ENCODE measurements at regions not wholly inside any gene's neighbourhood (a gene's known extent, or its start where the extent isn't known, plus 50 kb on each side); places are given as distances from the start of the nearest gene placed in this dataset.
A peak's percentile ranks its signal among the peaks of the same experiment; 100 is the strongest.

DNA sequence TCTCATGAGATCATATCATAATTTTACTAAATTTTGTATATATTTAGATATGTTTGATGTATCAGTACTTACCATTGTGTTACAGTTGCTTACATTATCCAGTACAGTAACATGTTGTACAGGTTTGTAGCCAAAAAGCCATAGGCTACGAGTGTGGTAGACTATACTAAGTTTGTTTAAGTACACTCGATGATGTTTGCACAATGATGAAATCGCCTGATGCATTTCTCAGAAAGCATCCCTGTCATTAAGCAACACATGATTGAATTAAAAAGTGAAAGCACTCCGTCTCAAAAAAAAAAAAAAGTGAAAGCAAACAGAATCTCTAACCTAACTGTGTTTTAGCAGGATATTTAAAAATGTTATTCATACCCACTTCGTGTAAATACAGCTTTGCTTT, 104.9 kb upstream of the TFAP2D start:
- no TSS peak for BruUV-seq (replicated peaks)
- Histone ChIP-seq H3K27ac (ENCODE audit: low read depth, low read length, poor library complexity, severe bottlenecking) (no peak overlapping the region), H3K27me3 (replicated peaks; ENCODE audit: insufficient read depth, low read depth, low read length, poor library complexity) (peaks cover 32% of the 10 kb centered on the region), H3K4me3 (ENCODE audit: low read depth, low read length, poor library complexity, severe bottlenecking) (no peak overlapping the region), H3K9me3 (ENCODE audit: low read depth, low read length, poor library complexity, severe bottlenecking) (no peaks in the 10 kb centered on the region), H3K36me3 (ENCODE audit: insufficient read depth, low read length, poor library complexity, severe bottlenecking) (no peaks in the 10 kb centered on the region), H3K4me1 (ENCODE audit: insufficient read depth, low read length, poor library complexity, severe bottlenecking) (no peaks in the 10 kb centered on the region)
- TF ChIP-seq EZH2 (IDR thresholded peaks at IDR 0.05; ENCODE audit: borderline replicate concordance, low read depth, low read length, poor library complexity, severe bottlenecking) = no peak
- TF ChIP-seq, protein P1, sequence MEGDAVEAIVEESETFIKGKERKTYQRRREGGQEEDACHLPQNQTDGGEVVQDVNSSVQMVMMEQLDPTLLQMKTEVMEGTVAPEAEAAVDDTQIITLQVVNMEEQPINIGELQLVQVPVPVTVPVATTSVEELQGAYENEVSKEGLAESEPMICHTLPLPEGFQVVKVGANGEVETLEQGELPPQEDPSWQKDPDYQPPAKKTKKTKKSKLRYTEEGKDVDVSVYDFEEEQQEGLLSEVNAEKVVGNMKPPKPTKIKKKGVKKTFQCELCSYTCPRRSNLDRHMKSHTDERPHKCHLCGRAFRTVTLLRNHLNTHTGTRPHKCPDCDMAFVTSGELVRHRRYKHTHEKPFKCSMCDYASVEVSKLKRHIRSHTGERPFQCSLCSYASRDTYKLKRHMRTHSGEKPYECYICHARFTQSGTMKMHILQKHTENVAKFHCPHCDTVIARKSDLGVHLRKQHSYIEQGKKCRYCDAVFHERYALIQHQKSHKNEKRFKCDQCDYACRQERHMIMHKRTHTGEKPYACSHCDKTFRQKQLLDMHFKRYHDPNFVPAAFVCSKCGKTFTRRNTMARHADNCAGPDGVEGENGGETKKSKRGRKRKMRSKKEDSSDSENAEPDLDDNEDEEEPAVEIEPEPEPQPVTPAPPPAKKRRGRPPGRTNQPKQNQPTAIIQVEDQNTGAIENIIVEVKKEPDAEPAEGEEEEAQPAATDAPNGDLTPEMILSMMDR (conservative IDR thresholded peaks at IDR 0.05; ENCODE audit: low read depth, low read length) = no peak
- intact Hi-C loops (cut with micrococcal nuclease; ENCODE audit: unreplicated experiment) = no loop called here
- POLR2A ChIA-PET (ENCODE audit: low non-redundant PET) = no interaction called here
- DNase-seq (ENCODE audit: low spot score) = no peak
- CTCF ChIA-PET = no interaction called here

DNA sequence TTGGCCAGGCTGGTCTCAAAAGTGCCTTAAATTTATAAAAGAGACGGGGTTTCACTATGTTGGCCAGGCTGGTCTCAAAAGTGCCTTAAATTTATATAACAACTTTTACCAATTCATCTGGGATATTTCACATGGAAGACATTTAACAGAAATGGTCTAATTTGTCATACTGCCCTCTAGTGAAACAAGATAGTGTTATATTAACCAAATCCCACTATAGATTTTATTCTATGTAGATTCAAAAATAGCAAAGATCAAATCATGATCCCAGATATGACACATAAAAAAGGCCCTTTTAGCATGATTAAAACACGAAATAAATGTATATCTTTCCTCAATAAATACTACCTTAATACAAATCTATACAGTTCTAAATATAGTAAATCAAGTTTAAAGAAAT, 102.8 kb upstream of the TFAP2D start:
- Histone ChIP-seq H3K4me3 (ENCODE audit: low read depth, low read length, poor library complexity, severe bottlenecking) (no peak overlapping the region), H3K9me3 (ENCODE audit: low read depth, low read length, poor library complexity, severe bottlenecking) (no peaks in the 10 kb centered on the region), H3K36me3 (ENCODE audit: insufficient read depth, low read length, poor library complexity, severe bottlenecking) (no peaks in the 10 kb centered on the region), H3K27me3 (replicated peaks; ENCODE audit: insufficient read depth, low read depth, low read length, poor library complexity) (peaks cover 20% of the 10 kb centered on the region), H3K4me1 (ENCODE audit: insufficient read depth, low read length, poor library complexity, severe bottlenecking) (no peaks in the 10 kb centered on the region), H3K27ac (ENCODE audit: low read depth, low read length, poor library complexity, severe bottlenecking) (no peak overlapping the region)
- no TSS peak for BruUV-seq (replicated peaks)
- TF ChIP-seq EZH2 (IDR thresholded peaks at IDR 0.05; ENCODE audit: borderline replicate concordance, low read depth, low read length, poor library complexity, severe bottlenecking) = no peak
- TF ChIP-seq, protein P1 (conservative IDR thresholded peaks at IDR 0.05; ENCODE audit: low read depth, low read length) = peak; percentile 55
- CTCF ChIA-PET = no interaction called here
- intact Hi-C loops (cut with micrococcal nuclease; ENCODE audit: unreplicated experiment) = no loop called here
- POLR2A ChIA-PET (ENCODE audit: low non-redundant PET) = no interaction called here
- DNase-seq (ENCODE audit: low spot score) = peak; percentile 22

DNA sequence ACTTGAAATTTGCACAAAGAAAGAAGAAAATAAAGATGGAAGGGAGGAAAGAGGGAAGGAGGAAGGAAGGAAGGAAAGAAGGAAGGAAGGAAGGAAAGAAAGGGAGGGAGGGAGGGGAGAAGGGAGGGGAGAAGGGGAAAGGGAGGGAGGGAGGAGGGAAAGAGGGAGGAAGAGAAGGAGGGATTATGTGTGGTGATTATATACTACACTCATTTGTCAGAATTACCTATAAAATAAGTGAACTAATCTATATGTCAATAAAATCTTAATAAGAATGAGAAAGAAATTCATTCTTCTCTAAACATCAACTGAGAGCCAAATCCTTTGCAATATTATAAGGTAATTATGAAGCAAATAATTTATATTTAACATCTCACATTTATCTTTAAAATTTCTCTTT, 77.9 kb upstream of the TFAP2D start:
- Histone ChIP-seq H3K27ac (ENCODE audit: low read depth, low read length, poor library complexity, severe bottlenecking) (no peak overlapping the region), H3K4me3 (ENCODE audit: low read depth, low read length, poor library complexity, severe bottlenecking) (no peak overlapping the region), H3K9me3 (ENCODE audit: low read depth, low read length, poor library complexity, severe bottlenecking) (no peaks in the 10 kb centered on the region), H3K4me1 (ENCODE audit: insufficient read depth, low read length, poor library complexity, severe bottlenecking) (no peaks in the 10 kb centered on the region), H3K36me3 (ENCODE audit: insufficient read depth, low read length, poor library complexity, severe bottlenecking) (no peaks in the 10 kb centered on the region), H3K27me3 (replicated peaks; ENCODE audit: insufficient read depth, low read depth, low read length, poor library complexity) (no peaks in the 10 kb centered on the region)
- no peak for DNase-seq (ENCODE audit: low spot score)
- BruUV-seq (replicated peaks) = no TSS peak
- POLR2A ChIA-PET (ENCODE audit: low non-redundant PET) = no interaction called here
- intact Hi-C loops (cut with micrococcal nuclease; ENCODE audit: unreplicated experiment) = no loop called here
- CTCF ChIA-PET = no interaction called here
- TF ChIP-seq, protein P1 (conservative IDR thresholded peaks at IDR 0.05; ENCODE audit: low read depth, low read length) = no peak
- TF ChIP-seq EZH2 (IDR thresholded peaks at IDR 0.05; ENCODE audit: borderline replicate concordance, low read depth, low read length, poor library complexity, severe bottlenecking) = no peak

Measured in A673 (cell line).